ENCODE measurements at regions not wholly inside any gene's neighbourhood (a gene's known extent, or its start where the extent isn't known, plus 50 kb on each side); places are given as distances from the start of the nearest gene placed in this dataset.

DNA sequence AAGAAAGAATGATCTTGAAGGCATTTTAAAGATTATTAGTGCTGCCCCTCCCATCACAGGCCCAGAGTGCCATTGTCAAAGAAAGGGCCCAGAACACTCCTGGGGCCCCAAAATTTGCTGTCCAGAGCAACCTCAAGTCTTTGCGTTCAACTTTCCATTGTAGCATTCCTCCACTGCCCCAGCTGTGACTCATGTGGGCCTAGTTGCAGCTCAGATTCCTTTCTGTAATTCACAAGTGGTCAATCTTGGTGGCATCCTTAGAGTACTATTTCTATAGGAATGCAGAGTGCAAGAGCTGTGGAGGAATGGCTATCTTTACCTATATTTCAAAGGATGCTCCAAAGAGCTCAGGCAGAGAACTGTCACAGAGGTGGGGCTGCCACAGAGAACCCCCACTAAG lies 1500.8 kb upstream of the IGFBP7 start:
- no peak overlapping the region for H3K4me3 ChIP-seq (ENCODE audit: low read depth, low read length)
- TF ChIP-seq, protein P1, sequence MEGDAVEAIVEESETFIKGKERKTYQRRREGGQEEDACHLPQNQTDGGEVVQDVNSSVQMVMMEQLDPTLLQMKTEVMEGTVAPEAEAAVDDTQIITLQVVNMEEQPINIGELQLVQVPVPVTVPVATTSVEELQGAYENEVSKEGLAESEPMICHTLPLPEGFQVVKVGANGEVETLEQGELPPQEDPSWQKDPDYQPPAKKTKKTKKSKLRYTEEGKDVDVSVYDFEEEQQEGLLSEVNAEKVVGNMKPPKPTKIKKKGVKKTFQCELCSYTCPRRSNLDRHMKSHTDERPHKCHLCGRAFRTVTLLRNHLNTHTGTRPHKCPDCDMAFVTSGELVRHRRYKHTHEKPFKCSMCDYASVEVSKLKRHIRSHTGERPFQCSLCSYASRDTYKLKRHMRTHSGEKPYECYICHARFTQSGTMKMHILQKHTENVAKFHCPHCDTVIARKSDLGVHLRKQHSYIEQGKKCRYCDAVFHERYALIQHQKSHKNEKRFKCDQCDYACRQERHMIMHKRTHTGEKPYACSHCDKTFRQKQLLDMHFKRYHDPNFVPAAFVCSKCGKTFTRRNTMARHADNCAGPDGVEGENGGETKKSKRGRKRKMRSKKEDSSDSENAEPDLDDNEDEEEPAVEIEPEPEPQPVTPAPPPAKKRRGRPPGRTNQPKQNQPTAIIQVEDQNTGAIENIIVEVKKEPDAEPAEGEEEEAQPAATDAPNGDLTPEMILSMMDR (IDR thresholded peaks at IDR 0.05; ENCODE audit: control insufficient read depth, extremely low read depth, insufficient read depth) = no peak
- no peak for DNase-seq (ENCODE audit: low read depth)

DNA sequence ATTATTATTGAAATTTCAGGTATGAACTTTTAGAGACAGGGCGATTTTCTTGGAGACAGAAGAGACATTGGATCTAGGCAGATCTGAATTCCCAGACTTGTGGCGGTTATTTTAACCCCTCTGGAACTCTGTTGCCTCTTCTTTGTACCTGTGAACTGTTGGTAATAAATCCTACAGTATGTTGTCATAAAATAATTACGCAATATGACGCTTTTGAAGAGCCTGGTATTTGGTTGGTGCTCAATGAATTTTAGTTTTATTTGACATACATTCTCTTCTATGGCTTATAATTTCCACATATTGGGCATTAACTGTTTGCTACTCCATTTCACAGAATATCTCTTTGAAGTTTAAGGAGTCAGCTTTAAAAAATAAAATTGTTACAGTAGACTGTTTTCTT lies 1496.1 kb upstream of the IGFBP7 start:
- no peak for DNase-seq (ENCODE audit: low read depth)
- no peak overlapping the region for H3K4me3 ChIP-seq (ENCODE audit: low read depth, low read length)
- TF ChIP-seq, protein P1 (IDR thresholded peaks at IDR 0.05; ENCODE audit: control insufficient read depth, extremely low read depth, insufficient read depth) = no peak

DNA sequence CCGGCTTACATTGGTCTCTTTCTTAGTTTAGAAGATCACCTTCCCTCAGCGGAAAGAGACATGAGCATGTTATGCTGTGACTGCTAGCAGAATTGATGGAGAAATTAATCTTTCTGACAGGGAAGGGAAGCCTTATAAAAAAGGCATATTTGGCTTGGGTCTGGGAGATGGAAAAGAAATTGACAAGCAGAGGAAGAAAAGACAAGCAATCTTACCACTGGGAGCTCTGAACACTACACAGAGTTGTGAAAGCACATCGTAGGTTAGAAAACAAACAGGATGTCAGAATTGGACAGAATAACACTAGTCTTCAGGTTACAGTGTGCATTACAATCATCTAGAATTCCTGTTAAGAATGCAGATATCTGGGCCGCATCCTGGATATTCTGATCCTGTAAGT lies 1493.8 kb upstream of the IGFBP7 start:
- TF ChIP-seq, protein P1 (IDR thresholded peaks at IDR 0.05; ENCODE audit: control insufficient read depth, extremely low read depth, insufficient read depth) = no peak
- no peak overlapping the region for H3K4me3 ChIP-seq (ENCODE audit: low read depth, low read length)
- DNase-seq (ENCODE audit: low read depth) = no peak

DNA sequence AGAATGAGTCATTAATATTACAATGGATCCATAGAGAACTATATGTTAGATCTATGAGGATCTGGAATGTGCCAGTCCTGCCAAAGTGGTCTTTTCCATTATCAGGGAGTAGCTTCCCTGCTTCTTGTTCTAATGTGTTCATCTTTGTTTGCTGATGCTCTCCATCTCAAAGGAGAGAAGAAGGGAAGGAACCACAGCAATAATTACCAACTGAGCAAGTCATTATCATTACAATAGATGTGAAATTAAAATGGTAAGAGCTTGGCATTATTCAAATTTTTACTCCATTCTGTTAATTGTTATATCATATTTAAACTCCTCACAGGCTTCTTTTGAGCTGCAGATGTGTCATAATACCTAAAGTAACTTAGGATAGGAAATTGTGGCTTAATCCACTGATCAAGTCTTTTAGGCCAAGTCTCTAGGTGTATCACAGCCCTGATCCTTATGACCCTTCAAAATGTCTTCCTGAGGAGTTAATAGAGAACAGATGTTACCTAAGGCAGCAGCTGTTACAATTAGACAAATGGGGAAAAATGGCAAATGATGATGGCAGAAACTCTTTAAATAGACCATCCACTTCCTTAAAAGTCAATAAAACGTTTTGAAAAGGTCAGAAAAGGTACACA lies 1492.7 kb upstream of the IGFBP7 start:
- TF ChIP-seq, protein P1 (IDR thresholded peaks at IDR 0.05; ENCODE audit: control insufficient read depth, extremely low read depth, insufficient read depth) = no peak
- DNase-seq (ENCODE audit: low read depth) = no peak
- H3K4me3 ChIP-seq (ENCODE audit: low read depth, low read length) = no peak overlapping the region

DNA sequence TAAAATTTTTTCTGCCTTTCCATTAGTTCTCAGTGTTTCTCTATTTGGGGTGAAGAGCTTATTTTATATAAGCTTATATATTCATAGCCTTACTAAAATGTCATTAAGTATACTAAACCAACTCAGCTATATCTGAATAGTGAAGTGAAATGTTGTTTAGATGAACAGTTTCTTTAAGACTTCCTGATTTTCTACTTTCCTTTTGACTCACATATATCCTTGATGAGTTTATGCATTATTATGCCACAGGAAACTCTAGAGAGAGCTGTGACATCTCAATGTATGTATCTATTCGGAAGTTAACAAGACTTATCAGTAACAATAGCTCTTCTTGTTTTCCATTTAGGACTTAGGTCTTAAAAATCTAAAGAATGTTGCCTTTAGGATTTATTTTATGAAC lies 1491.8 kb upstream of the IGFBP7 start:
- H3K4me3 ChIP-seq (ENCODE audit: low read depth, low read length) = no peak overlapping the region
- TF ChIP-seq, protein P1 (IDR thresholded peaks at IDR 0.05; ENCODE audit: control insufficient read depth, extremely low read depth, insufficient read depth) = no peak
- DNase-seq (ENCODE audit: low read depth) = no peak

DNA sequence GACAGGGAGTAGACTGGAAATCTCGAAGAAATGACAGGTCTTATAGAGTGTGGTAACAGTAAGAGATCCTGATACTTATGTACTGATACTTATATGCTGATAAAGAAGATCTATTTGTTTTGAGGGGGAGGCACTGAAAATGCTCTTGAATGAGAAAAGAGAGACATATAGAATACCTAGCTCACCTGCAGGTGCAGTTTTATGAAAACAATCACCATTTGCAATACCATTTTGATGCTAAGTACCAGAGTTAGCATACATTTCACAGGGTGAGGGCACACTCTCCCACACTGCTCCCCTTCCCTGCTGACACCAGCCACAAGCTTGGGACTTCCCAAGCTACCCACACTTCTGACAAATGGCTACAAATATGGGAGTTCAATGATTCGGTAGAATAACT lies 1490.1 kb upstream of the IGFBP7 start:
- no peak for DNase-seq (ENCODE audit: low read depth)
- TF ChIP-seq, protein P1 (IDR thresholded peaks at IDR 0.05; ENCODE audit: control insufficient read depth, extremely low read depth, insufficient read depth) = no peak
- H3K4me3 ChIP-seq (ENCODE audit: low read depth, low read length) = no peak overlapping the region

DNA sequence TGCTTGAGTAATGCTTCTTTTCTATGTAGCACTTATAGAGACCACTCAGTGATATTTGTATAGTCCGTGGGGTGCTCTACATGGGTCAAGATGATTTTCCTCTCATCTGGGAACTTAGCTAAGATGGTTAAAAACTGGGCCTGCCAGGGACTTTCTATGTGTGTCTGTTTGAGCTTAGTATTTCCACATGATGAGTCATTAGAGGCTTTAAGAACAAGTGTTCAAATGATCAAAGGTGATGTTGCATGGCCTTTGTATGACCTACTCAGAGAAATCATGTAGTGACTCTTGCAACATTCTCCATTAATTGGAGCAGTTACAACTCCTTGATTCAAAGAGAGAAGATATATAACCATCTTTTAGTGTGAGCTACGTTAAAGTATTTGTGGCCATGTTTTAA lies 1480.5 kb upstream of the IGFBP7 start:
- no peak for DNase-seq (ENCODE audit: low read depth)
- TF ChIP-seq, protein P1 (IDR thresholded peaks at IDR 0.05; ENCODE audit: control insufficient read depth, extremely low read depth, insufficient read depth) = no peak

More for the DNA sequence above, 1480.5 kb upstream of the IGFBP7 start:
- H3K4me3 ChIP-seq (ENCODE audit: low read depth, low read length) = no peak overlapping the region

Data from LNCaP clone FGC (cell line).